ENCODE measurements at regions not wholly inside any gene's neighbourhood (a gene's known extent, or its start where the extent isn't known, plus 50 kb on each side); places are given as distances from the start of the nearest gene placed in this dataset.
"Not testable (repeated sequence)": the region's sequence is repeated elsewhere in the genome, so short reads cannot be mapped to it uniquely, and the experiment has no call there.

GRCh38 chr12:87330071-87330555, 699.1 kb downstream of the C12orf50 start:
- not testable (repeated sequence) for DNase-seq (ENCODE audit: low read depth)

- DNase-seq (ENCODE audit: low read depth): no peak
Measured at GRCh38 chr12:87329076-87329863, 699.9 kb downstream of the C12orf50 start.

GRCh38 chr12:87323369-87323768, 705.8 kb downstream of the C12orf50 start:
- peak; percentile 52 for DNase-seq (ENCODE audit: low read depth)

GRCh38 chr12:87320724-87321123, 708.5 kb downstream of the C12orf50 start:
- DNase-seq (ENCODE audit: low read depth): no peak

GRCh38 chr12:87317302-87317701, 711.9 kb downstream of the C12orf50 start:
- DNase-seq (ENCODE audit: low read depth): no peak

- DNase-seq (ENCODE audit: low read depth): no peak
Measured at GRCh38 chr12:87311206-87311605, 718.0 kb downstream of the C12orf50 start.

- DNase-seq (ENCODE audit: low read depth): no peak
Measured at GRCh38 chr12:87310126-87310525, 719.1 kb downstream of the C12orf50 start.

- peak; percentile 28 for DNase-seq (ENCODE audit: low read depth)
Measured at GRCh38 chr12:87305481-87305880, 723.7 kb downstream of the C12orf50 start.

- DNase-seq (ENCODE audit: low read depth): no peak
Measured at GRCh38 chr12:87304406-87304805, 724.8 kb downstream of the C12orf50 start.

GRCh38 chr12:87303396-87304012, 725.7 kb downstream of the C12orf50 start:
- DNase-seq (ENCODE audit: low read depth): no peak

GRCh38 chr12:87302126-87302745, 727.0 kb downstream of the C12orf50 start:
- no peak for DNase-seq (ENCODE audit: low read depth)

- no peak for DNase-seq (ENCODE audit: low read depth)
Measured at GRCh38 chr12:87290505-87290904, 738.7 kb downstream of the C12orf50 start.

- no peak for DNase-seq (ENCODE audit: low read depth)
Measured at GRCh38 chr12:87283886-87284285, 745.3 kb downstream of the C12orf50 start.

- DNase-seq (ENCODE audit: low read depth): no peak
Measured at GRCh38 chr12:87283111-87283510, 746.1 kb downstream of the C12orf50 start.

- DNase-seq (ENCODE audit: low read depth): no peak
Measured at GRCh38 chr12:87280893-87281292, 748.3 kb downstream of the C12orf50 start.

- DNase-seq (ENCODE audit: low read depth): no peak
Measured at GRCh38 chr12:87280356-87280755, 748.8 kb downstream of the C12orf50 start.

- no peak for DNase-seq (ENCODE audit: low read depth)
Measured at GRCh38 chr12:87274594-87275245, 754.5 kb downstream of the C12orf50 start.

GRCh38 chr12:87272851-87273250, 756.4 kb downstream of the C12orf50 start:
- peak; percentile 26 for DNase-seq (ENCODE audit: low read depth)

- peak; percentile 61 for DNase-seq (ENCODE audit: low read depth)
Measured at GRCh38 chr12:87270919-87271318, 758.3 kb downstream of the C12orf50 start.

GRCh38 chr12:87266305-87266704, 762.9 kb downstream of the C12orf50 start:
- DNase-seq (ENCODE audit: low read depth): no peak

GRCh38 chr12:87259391-87259790, 769.8 kb downstream of the C12orf50 start:
- DNase-seq (ENCODE audit: low read depth): no peak

- peak; percentile 84 for DNase-seq (ENCODE audit: low read depth)
Measured at GRCh38 chr12:87254381-87255030, 774.7 kb downstream of the C12orf50 start.

Measured in fibroblast of gingiva (primary cell).